Endodermal cell (in vitro differentiated cells): ENCODE measurements at regions not wholly inside any gene's neighbourhood (a gene's known extent, or its start where the extent isn't known, plus 50 kb on each side); places are given as distances from the start of the nearest gene placed in this dataset.

Experiments
- DNase-seq: peaks from one replicate; pipeline ENCODE4 v3.0.0-alpha.2; 2017
- H3K27ac ChIP-seq: 2 replicates; pipeline ENCODE4 v1.5.1; 2013; ENCODE audit warnings: mild to moderate bottlenecking, low read depth, low read length, moderate library complexity
- H3K27me3 ChIP-seq: 2 replicates; pipeline ENCODE4 v1.6.1; 2013; ENCODE audit warnings: mild to moderate bottlenecking, low read length, moderate library complexity; ENCODE audit not compliant: insufficient read depth, control insufficient read depth, poor library complexity, severe bottlenecking
- H3K36me3 ChIP-seq: 2 replicates; pipeline ENCODE4 v1.7.0; 2013; ENCODE audit warnings: mild to moderate bottlenecking, low read length, moderate library complexity; ENCODE audit not compliant: control insufficient read depth, insufficient read depth
- H3K4me1 ChIP-seq: one replicate; pipeline ENCODE4 v1.7.0; 2013; ENCODE audit warnings: low read length; ENCODE audit not compliant: control insufficient read depth, insufficient read depth
- H3K4me3 ChIP-seq: 2 replicates; pipeline ENCODE4 v1.5.1; 2013; ENCODE audit warnings: mild to moderate bottlenecking, low read length, moderate library complexity
- H3K9ac ChIP-seq: 2 replicates; pipeline ENCODE4 v1.6.1; 2013; ENCODE audit warnings: mild to moderate bottlenecking, low read length, moderate library complexity; ENCODE audit not compliant: poor library complexity, severe bottlenecking; ENCODE audit errors: extremely low read depth
- H3K9me3 ChIP-seq: 2 replicates; pipeline ENCODE4 v1.6.1; 2013; ENCODE audit warnings: mild to moderate bottlenecking, low read length, moderate library complexity; ENCODE audit not compliant: control insufficient read depth
- H3K27ac Mint-ChIP-seq: 2 replicates; pipeline ENCODE4 v1.8.0; 2020; ENCODE audit warnings: mixed read lengths
- H3K27me3 Mint-ChIP-seq: 2 replicates; pipeline ENCODE4 v1.8.0; 2021; ENCODE audit warnings: mild to moderate bottlenecking, mixed read lengths; ENCODE audit not compliant: insufficient read depth
- H3K36me3 Mint-ChIP-seq: 2 replicates; pipeline ENCODE4 v1.8.0; 2020; ENCODE audit warnings: low read depth, mixed read lengths
- H3K4me1 Mint-ChIP-seq: 2 replicates; pipeline ENCODE4 v1.8.0; 2020; ENCODE audit warnings: mixed read lengths
- H3K4me3 Mint-ChIP-seq: 2 replicates; pipeline ENCODE4 v1.8.0; 2020; ENCODE audit warnings: mild to moderate bottlenecking, moderate library complexity, mixed read lengths
- H3K9me3 Mint-ChIP-seq: 2 replicates; pipeline ENCODE4 v1.8.0; 2020; ENCODE audit warnings: mild to moderate bottlenecking, mixed read lengths
- WGBS, 2 experiments: methylation state at CpG; one replicate each; pipeline versions ENCODE4 v1.1.5 to v1.1.7; 2013; ENCODE audit warnings: missing lambda C conversion rate in 2 of 2, mixed read lengths in 1 of 2; ENCODE audit not compliant: insufficient coverage in 1 of 2, insufficient read length in 1 of 2; 5-methylcytosine and 5-hydroxymethylcytosine counted together
- TF ChIP-seq, protein P1 (sequence below): fragments of 200-600 bp; sonication (generic); conservative IDR thresholded peaks from 2 replicates; pipeline ENCODE4 v1.5.0; 2021; ENCODE audit warnings: antibody characterized with exemption, mild to moderate bottlenecking

DNA sequence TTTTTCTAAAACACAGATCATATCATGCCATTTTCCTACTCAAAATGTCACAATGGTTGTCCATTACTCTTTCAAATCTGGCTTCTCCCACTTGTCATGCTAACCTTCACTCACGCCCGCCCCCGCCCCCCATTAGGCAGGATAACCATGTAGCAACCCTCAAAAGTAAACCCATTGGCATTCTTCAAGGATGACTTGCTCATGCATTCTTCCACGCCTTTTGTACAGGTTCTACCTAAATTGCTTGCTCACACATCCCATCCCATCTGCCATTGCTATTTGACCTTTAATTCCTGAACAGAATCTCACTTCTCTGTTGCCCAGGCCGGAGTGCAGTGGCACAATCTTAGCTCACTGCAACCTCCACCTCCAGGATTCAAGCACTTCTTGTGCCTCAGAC is 389.3 kb downstream of the MCTP2 start:
- H3K36me3 ChIP-seq, result no peaks in the 10 kb centered on the region
- H3K4me1 ChIP-seq, result no peaks in the 10 kb centered on the region
- no peaks in the 10 kb centered on the region for H3K27me3 ChIP-seq
- H3K27ac ChIP-seq, result no peak overlapping the region
- no peak for DNase-seq
- H3K4me3 Mint-ChIP-seq, result no peak overlapping the region
- H3K36me3 Mint-ChIP-seq, result no peaks in the 10 kb centered on the region
- H3K27me3 Mint-ChIP-seq, result no peaks in the 10 kb centered on the region
- no peak overlapping the region for H3K4me3 ChIP-seq
- no peaks in the 10 kb centered on the region for H3K9me3 ChIP-seq
- H3K9me3 Mint-ChIP-seq, result no peaks in the 10 kb centered on the region
- no peaks in the 10 kb centered on the region for H3K4me1 Mint-ChIP-seq
- TF ChIP-seq, protein P1, sequence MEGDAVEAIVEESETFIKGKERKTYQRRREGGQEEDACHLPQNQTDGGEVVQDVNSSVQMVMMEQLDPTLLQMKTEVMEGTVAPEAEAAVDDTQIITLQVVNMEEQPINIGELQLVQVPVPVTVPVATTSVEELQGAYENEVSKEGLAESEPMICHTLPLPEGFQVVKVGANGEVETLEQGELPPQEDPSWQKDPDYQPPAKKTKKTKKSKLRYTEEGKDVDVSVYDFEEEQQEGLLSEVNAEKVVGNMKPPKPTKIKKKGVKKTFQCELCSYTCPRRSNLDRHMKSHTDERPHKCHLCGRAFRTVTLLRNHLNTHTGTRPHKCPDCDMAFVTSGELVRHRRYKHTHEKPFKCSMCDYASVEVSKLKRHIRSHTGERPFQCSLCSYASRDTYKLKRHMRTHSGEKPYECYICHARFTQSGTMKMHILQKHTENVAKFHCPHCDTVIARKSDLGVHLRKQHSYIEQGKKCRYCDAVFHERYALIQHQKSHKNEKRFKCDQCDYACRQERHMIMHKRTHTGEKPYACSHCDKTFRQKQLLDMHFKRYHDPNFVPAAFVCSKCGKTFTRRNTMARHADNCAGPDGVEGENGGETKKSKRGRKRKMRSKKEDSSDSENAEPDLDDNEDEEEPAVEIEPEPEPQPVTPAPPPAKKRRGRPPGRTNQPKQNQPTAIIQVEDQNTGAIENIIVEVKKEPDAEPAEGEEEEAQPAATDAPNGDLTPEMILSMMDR, result no peak
- no peak overlapping the region for H3K27ac Mint-ChIP-seq
- no peak overlapping the region for H3K9ac ChIP-seq
- 86 to 100% methylated on average over 2 to 5 of the region's 5 CpGs for WGBS, 2 experiments

DNA sequence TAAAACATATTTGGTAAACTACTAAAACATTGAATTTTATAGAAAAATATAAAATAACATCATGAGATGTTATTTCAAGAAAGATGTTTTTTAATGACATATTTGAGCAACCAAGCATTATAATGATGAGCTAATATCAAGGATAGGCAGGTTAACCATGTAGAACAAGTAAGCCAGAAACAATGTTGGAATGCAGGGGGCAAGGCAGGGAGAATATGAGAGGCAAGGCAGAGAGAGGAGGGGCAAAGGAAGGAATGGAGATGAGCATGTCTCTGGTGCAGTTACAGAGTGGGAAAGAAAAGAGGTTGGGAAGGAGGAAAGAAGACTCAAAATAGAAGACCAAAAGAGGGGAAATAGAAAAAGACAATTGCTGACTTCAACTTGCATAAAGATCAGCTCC is 390.4 kb downstream of the MCTP2 start:
- Mint-ChIP-seq H3K4me1 (no peaks in the 10 kb centered on the region), H3K27ac (no peak overlapping the region), H3K9me3 (no peaks in the 10 kb centered on the region), H3K27me3 (no peaks in the 10 kb centered on the region), H3K36me3 (no peaks in the 10 kb centered on the region), H3K4me3 (no peak overlapping the region)
- Histone ChIP-seq H3K4me3 (no peak overlapping the region), H3K36me3 (no peaks in the 10 kb centered on the region), H3K9me3 (no peaks in the 10 kb centered on the region), H3K27ac (no peak overlapping the region), H3K9ac (no peak overlapping the region), H3K27me3 (no peaks in the 10 kb centered on the region), H3K4me1 (no peaks in the 10 kb centered on the region)
- DNase-seq, result no peak
- TF ChIP-seq, protein P1, result no peak

DNA sequence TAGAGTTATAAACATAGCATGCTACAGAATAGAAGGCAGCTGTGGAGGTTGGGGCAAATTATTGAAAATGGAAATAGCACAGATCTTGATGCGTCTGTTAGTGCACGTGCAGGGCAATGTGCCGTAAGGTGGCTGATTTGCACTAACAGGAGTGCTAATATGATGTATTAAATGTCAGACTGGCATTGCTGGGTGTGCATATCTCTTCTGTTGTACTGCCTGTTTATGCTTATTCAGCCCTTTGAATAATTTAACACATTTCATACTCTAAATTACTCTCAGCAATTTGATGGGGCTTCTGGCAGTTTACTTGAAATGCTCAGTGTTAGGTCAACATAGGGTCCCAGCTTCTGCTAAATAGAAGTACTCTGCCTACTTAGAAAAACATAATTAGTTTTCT is 395.6 kb downstream of the MCTP2 start:
- H3K9me3 Mint-ChIP-seq, result no peaks in the 10 kb centered on the region
- 90 to 95% methylated on average over 2 to 3 of the region's 3 CpGs for WGBS, 2 experiments
- H3K36me3 Mint-ChIP-seq, result no peaks in the 10 kb centered on the region
- Histone ChIP-seq H3K27ac (no peak overlapping the region), H3K9me3 (no peaks in the 10 kb centered on the region), H3K4me1 (no peaks in the 10 kb centered on the region), H3K36me3 (no peaks in the 10 kb centered on the region), H3K4me3 (no peak overlapping the region), H3K9ac (no peak overlapping the region), H3K27me3 (no peaks in the 10 kb centered on the region)
- no peak overlapping the region for H3K4me3 Mint-ChIP-seq
- no peaks in the 10 kb centered on the region for H3K4me1 Mint-ChIP-seq
- H3K27me3 Mint-ChIP-seq, result no peaks in the 10 kb centered on the region
- TF ChIP-seq, protein P1, result no peak
- DNase-seq, result no peak
- no peak overlapping the region for H3K27ac Mint-ChIP-seq
